ENCODE measurements at regions not wholly inside any gene's neighbourhood (a gene's known extent, or its start where the extent isn't known, plus 50 kb on each side); places are given as distances from the start of the nearest gene placed in this dataset.

DNA sequence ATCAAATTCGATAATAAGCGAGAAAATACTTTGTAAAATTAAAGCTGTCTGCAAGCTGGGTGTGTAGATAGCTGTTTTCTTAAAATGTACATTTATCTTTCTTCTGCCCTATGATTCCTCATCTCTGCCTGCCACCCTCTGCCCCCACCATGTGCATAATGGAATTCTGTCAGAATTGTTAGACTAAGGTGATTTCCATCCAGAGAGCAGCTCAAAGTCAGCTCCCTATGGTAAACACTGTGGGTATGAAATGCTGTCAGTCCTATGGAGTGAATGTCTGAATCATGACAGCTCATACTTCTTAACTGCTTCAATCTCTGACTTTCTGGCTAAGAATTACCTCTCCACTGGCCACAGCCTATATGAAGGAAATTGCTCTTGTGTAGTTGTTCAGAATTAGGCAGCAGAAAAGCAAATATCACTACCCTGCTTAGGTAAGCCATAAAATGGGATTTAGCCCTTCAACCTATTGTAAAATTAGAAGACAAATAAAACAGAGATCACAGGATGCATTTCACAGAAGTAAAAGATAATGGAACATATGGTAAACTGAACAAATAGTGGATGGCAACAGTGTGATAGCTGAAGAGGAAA, 137.7 kb downstream of the CD8B2 start:
- no peak for DNase-seq (ENCODE audit: low read depth)
- no peak for TF ChIP-seq CTCF (IDR thresholded peaks at IDR 0.05; ENCODE audit: insufficient read depth, low read depth, low read length)
- no peak overlapping the region for H3K4me3 ChIP-seq (ENCODE audit: low read depth, low read length)

GRCh38 chr2:106628377-106628776, 141.2 kb downstream of the CD8B2 start:
- DNase-seq (ENCODE audit: low read depth), result no peak
- TF ChIP-seq CTCF (IDR thresholded peaks at IDR 0.05; ENCODE audit: insufficient read depth, low read depth, low read length), result no peak

DNA sequence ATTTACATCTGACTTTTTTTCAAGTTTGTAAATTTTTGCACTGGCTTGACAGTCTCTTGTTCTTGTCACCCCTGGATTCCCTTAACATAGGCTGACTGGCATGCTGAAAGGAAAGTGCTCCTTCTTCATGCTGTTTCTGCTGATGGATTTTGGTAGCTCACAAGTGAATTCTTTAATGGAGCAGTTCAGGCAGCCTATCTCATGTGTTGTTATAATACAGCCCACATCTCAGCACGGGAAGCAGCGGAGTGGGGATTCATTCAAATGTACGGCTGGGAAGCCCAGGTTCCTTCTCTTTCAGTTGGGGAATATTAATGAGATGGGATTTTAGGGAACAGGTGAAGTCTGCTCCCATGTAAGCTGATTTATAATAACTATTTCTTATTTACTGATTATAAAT, 142.8 kb downstream of the CD8B2 start:
- no peak overlapping the region for H3K4me3 ChIP-seq (ENCODE audit: low read depth, low read length)
- no peak for TF ChIP-seq CTCF (IDR thresholded peaks at IDR 0.05; ENCODE audit: insufficient read depth, low read depth, low read length)
- no peak for DNase-seq (ENCODE audit: low read depth)

More at GRCh38 chr2:106628377-106628776, 141.2 kb downstream of the CD8B2 start:
- H3K4me3 ChIP-seq (ENCODE audit: low read depth, low read length), result no peak overlapping the region

DNA sequence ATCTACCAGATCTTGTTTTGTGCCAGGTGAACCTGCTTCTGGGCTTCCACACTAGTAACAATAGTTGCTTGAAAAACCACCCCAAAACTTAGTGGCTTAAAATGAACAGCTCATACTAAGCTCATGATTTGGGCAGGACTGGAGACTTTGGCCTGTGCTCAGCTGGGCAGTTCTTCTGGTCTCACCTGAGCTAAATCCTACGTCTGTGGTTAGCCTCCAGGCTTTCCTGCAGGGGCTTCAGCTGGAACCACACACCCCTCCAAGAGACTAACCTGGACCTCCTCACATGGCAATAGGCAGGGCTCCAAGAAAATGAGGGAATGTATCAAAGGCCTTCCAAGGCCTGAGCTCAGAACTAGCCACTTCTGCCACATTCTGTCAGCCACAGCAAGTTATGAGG, 144.1 kb downstream of the CD8B2 start:
- TF ChIP-seq CTCF (IDR thresholded peaks at IDR 0.05; ENCODE audit: insufficient read depth, low read depth, low read length), result no peak
- no peak for DNase-seq (ENCODE audit: low read depth)
- H3K4me3 ChIP-seq (ENCODE audit: low read depth, low read length), result no peak overlapping the region

- H3K4me3 ChIP-seq (ENCODE audit: low read depth, low read length), result no peak overlapping the region
- peak; percentile 35 for TF ChIP-seq CTCF (IDR thresholded peaks at IDR 0.05; ENCODE audit: insufficient read depth, low read depth, low read length)
- DNase-seq (ENCODE audit: low read depth), result peak; percentile 35
Observed at GRCh38 chr2:106638043-106638442, 150.9 kb downstream of the CD8B2 start.

DNA sequence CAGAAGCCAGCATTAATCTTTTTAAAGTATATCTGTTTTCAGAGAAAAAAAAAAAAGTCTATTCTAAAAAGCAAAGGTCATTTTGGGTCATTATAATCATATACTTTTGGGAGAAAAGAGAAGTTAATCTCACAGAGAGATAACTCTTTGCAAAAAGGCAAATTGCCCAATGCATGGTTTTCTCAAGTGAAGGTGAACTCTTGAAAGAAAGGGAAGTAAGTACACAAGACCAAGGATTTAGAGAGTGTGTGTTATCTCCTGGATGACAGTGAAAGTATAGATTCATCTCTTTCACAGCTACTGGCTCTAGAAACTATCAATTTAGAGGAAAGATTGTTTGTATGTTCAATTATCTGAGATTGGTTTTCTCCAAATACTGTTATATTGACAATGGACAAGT, 151.4 kb downstream of the CD8B2 start:
- H3K4me3 ChIP-seq (ENCODE audit: low read depth, low read length), result no peak overlapping the region
- TF ChIP-seq CTCF (IDR thresholded peaks at IDR 0.05; ENCODE audit: insufficient read depth, low read depth, low read length), result no peak
- DNase-seq (ENCODE audit: low read depth), result no peak

GRCh38 chr2:106642679-106643078, 155.5 kb downstream of the CD8B2 start:
- peak; percentile 90 for DNase-seq (ENCODE audit: low read depth)
- H3K4me3 ChIP-seq (ENCODE audit: low read depth, low read length), result no peak overlapping the region
- TF ChIP-seq CTCF (IDR thresholded peaks at IDR 0.05; ENCODE audit: insufficient read depth, low read depth, low read length), result no peak

Measured in fibroblast of villous mesenchyme (primary cell).